Fibroblast of the aortic adventitia (primary cell): ENCODE measurements at regions not wholly inside any gene's neighbourhood (a gene's known extent, or its start where the extent isn't known, plus 50 kb on each side); places are given as distances from the start of the nearest gene placed in this dataset.

Source experiments
- DNase-seq: peaks from one replicate; pipeline ENCODE4 v3.0.0-alpha.2; 2010; ENCODE audit warnings: low read depth
- H3K4me3 ChIP-seq: 2 replicates; pipeline ENCODE4 v1.5.1; 2011; ENCODE audit warnings: low read depth, mild to moderate bottlenecking, control low read depth, low read length, moderate library complexity
- TF ChIP-seq, protein P1 (sequence below): IDR thresholded peaks from 2 replicates; pipeline ENCODE4 v1.5.1; 2011; ENCODE audit warnings: mild to moderate bottlenecking, low read length, control low read depth, inconsistent platforms; ENCODE audit not compliant: insufficient read depth

DNA sequence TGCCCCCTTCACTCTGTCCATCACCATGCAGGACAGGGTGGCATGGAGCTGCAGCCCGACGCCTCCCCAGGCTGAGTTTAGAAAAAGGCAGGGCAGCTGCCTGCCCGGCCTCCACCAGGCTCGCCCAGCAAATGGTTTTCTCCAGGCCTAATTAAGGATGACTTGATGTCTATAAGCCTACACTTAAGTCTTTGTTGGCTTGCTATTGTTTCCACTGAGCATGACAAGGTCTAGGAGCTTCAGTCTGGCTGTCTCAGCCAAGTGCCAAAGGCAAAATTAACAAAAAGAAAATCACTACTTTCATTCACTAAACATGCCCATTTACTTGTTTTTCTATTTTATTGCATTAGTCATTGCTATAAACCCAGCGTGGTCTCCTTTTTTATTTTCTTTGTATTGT is 372.2 kb downstream of the INSIG2 start:
- TF ChIP-seq, protein P1, sequence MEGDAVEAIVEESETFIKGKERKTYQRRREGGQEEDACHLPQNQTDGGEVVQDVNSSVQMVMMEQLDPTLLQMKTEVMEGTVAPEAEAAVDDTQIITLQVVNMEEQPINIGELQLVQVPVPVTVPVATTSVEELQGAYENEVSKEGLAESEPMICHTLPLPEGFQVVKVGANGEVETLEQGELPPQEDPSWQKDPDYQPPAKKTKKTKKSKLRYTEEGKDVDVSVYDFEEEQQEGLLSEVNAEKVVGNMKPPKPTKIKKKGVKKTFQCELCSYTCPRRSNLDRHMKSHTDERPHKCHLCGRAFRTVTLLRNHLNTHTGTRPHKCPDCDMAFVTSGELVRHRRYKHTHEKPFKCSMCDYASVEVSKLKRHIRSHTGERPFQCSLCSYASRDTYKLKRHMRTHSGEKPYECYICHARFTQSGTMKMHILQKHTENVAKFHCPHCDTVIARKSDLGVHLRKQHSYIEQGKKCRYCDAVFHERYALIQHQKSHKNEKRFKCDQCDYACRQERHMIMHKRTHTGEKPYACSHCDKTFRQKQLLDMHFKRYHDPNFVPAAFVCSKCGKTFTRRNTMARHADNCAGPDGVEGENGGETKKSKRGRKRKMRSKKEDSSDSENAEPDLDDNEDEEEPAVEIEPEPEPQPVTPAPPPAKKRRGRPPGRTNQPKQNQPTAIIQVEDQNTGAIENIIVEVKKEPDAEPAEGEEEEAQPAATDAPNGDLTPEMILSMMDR, result no peak
- no peak for DNase-seq
- no peak overlapping the region for H3K4me3 ChIP-seq

DNA sequence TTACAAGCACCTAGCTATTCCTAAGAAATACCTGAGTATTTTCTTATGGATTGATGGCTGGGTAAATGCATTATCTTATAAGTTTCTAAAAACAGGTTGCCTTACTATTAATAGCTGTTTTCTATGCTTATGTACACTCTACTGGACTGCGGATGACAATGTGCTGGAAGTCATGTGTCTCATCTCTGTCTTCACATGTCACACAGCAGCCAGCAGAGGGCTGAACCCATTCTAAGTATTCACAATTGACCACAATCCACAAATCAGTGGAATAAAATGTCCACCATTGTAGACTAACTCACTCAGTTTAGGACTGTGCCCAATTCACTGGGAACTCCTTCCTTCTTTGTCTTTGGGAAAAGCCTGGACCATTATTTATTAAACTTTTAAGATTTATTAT is 371.2 kb downstream of the INSIG2 start:
- H3K4me3 ChIP-seq, result no peak overlapping the region
- TF ChIP-seq, protein P1, result no peak
- no peak for DNase-seq

DNA sequence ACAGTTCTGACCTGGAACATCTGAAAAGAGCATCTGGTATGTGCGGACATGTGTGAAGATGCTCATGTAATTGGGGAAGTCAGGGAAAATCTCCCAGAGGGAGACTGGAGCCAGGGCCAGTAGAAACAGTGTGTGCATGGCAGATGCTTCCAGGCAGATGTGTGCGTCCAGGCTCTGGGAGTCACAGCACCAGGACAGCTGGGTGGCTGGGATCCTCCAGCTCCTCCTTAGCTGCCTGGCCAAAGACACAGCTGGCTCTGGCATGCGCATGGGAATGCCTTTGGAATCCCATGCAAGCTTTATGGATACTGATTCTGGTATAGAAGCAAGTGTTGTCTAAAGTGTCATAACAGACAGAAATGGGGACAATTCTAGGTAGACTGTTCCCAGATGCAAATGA is 369.7 kb downstream of the INSIG2 start:
- no peak for DNase-seq
- TF ChIP-seq, protein P1, result no peak
- H3K4me3 ChIP-seq, result no peak overlapping the region

DNA sequence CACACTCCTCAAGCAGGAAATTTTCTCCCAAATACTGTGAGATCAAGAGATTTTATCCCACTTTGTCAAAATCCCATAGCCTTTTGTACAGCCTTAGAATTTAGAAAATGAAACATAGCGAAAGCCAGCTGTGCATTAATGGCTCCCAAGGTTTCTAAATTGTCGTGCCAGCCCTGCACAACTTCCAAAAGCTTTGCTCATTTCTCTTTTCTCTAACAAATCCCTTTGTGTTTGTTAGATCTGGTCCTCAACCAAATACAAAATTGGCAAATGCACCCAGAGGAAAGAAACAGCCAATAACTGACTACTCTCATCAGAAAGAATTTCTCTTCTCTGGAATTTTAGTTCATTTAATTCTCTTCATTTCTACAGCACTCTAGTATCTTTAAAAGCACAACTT is 361.1 kb downstream of the INSIG2 start:
- peak; percentile 15 for DNase-seq
- H3K4me3 ChIP-seq, result no peak overlapping the region
- TF ChIP-seq, protein P1, result no peak

DNA sequence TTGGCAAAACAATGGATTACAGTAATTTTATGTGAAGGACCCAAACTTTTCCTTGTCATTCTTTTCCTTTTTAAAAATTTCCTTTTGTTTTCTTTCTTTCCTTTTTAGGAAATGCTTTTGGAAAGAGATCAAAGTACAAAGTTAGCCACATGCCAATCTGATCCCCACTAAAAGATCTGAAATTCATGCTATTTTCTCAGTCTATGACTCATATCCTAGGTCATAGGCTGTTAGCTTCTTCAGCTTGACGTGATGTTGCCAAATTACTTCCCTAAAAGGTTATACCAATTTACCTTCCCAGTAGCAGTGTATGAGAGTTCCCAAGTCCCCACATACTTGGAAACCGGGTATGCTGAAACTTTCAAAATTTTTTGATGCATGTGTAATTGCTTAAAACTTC is 355.3 kb downstream of the INSIG2 start:
- TF ChIP-seq, protein P1, result no peak
- no peak overlapping the region for H3K4me3 ChIP-seq
- DNase-seq, result peak; percentile 60

DNA sequence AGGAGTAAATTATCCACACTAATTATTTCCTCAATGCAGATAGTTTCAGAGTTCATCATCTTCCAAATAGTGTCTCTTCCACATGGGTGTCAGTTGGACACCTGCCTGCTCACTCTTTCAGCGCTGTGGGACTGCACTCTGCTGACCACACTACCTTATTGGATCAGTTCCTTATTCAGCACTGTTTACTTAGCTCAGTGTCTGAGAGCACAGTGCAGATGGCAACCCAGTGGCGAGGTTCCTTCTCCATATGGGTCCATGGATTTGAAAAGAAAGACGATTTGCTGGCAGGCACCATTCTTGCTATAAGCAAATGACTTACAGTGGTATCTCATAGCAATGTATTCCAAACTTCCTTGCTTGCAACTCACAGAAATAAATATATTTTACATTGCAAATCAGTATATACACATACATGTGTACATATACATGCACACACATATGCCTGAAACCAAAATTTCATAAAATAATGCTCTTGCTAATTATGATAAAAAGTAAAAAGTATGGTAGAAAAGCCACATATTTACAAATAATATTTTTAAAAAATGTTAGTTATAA is 354.8 kb downstream of the INSIG2 start:
- H3K4me3 ChIP-seq, result no peak overlapping the region
- no peak for DNase-seq
- TF ChIP-seq, protein P1, result no peak

DNA sequence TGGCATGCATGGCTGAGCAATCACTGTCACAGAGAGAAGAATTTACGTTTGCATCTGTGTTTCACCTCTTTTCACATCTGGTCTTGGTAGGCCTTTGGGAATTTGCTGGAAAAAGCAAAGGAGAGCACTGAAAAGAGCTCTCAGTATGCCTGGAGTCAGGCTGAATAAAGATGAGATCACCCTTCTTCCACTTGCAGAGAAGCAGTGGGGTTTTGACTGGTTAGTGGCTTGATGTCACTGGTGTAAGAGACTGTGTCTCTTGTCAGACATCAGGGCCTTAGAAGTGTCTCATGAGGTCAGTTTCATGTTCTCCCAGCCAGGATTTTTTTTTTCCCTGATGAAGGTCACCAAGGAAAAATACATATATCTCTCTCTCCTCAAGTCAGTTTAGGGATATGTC is 353.8 kb downstream of the INSIG2 start:
- TF ChIP-seq, protein P1, result no peak
- no peak for DNase-seq

More for the DNA sequence above, 353.8 kb downstream of the INSIG2 start:
- H3K4me3 ChIP-seq, result no peak overlapping the region
